Stimulated activated CD8-positive, alpha-beta memory T cell treated with anti-CD3 and anti-CD28 coated beads, Interleukin-2, amount 100 ng/mL, for 1 hour (primary cell): ENCODE measurements at regions not wholly inside any gene's neighbourhood (a gene's known extent, or its start where the extent isn't known, plus 50 kb on each side); places are given as distances from the start of the nearest gene placed in this dataset.
"Not testable (repeated sequence)": the region's sequence is repeated elsewhere in the genome, so short reads cannot be mapped to it uniquely, and the experiment has no call there.

Source experiments
- DNase-seq, 2 donors: peaks; one replicate each; pipeline ENCODE4 v3.0.0-alpha.2; 2020; ENCODE audit warnings: low read depth in 2 of 2

GRCh38 chr1:19024532-19024931, 68.1 kb upstream of the IFFO2 start:
- DNase-seq: no peak

GRCh38 chr1:19023787-19024186, 67.3 kb upstream of the IFFO2 start:
- no peak for DNase-seq

GRCh38 chr1:19021845-19022244, 65.4 kb upstream of the IFFO2 start:
- DNase-seq: no peak

GRCh38 chr1:19019288-19019687, 62.8 kb upstream of the IFFO2 start:
- not testable (repeated sequence) for DNase-seq

- DNase-seq: no peak
These were observed 59.0 kb upstream of the IFFO2 start for GRCh38 chr1:19015476-19015875.

GRCh38 chr1:19014765-19015164, 58.3 kb upstream of the IFFO2 start:
- no peak for DNase-seq

GRCh38 chr1:19013826-19014548, 57.5 kb upstream of the IFFO2 start:
- DNase-seq: no peak

GRCh38 chr1:19011845-19012231, 55.4 kb upstream of the IFFO2 start:
- DNase-seq: no peak

- DNase-seq: peak; percentile 25 to 42
These were observed 54.7 kb upstream of the IFFO2 start for GRCh38 chr1:19010995-19011844.

- no peak for DNase-seq
These were observed 54.0 kb upstream of the IFFO2 start for GRCh38 chr1:19010503-19010902.

GRCh38 chr1:19009882-19010321, 53.4 kb upstream of the IFFO2 start:
- no peak for DNase-seq

GRCh38 chr1:19009126-19009881, 52.8 kb upstream of the IFFO2 start:
- DNase-seq: no peak

GRCh38 chr1:19007491-19008441, 51.3 kb upstream of the IFFO2 start:
- no peak for DNase-seq

GRCh38 chr1:19006837-19007271, 50.4 kb upstream of the IFFO2 start:
- no peak for DNase-seq
